GM12892 (cell line): ENCODE measurements at regions not wholly inside any gene's neighbourhood (a gene's known extent, or its start where the extent isn't known, plus 50 kb on each side); places are given as distances from the start of the nearest gene placed in this dataset.

Experiments
- DNase-seq: peaks from one replicate; pipeline ENCODE4 v3.0.0; 2011; ENCODE audit not compliant: insufficient read length
- FAIRE-seq: peaks from 2 replicates; lab custom pipeline; 2011; peaks lifted over from hg19 to GRCh38; lab: Jason Lieb, UNC
- POLR2A ChIP-seq: IDR thresholded peaks from 2 replicates; pipeline ENCODE4 v1.6.1; 2011; ENCODE audit warnings: low read depth, low read length, control low read depth
- POLR2AphosphoS5 ChIP-seq: IDR thresholded peaks from 2 replicates; pipeline ENCODE4 v1.6.1; 2011; ENCODE audit warnings: low read depth, low read length, control low read depth
- TAF1 ChIP-seq: IDR thresholded peaks from 2 replicates; pipeline ENCODE4 v1.6.1; 2011; ENCODE audit warnings: low read depth, mild to moderate bottlenecking, control low read depth, low read length, borderline replicate concordance

DNA sequence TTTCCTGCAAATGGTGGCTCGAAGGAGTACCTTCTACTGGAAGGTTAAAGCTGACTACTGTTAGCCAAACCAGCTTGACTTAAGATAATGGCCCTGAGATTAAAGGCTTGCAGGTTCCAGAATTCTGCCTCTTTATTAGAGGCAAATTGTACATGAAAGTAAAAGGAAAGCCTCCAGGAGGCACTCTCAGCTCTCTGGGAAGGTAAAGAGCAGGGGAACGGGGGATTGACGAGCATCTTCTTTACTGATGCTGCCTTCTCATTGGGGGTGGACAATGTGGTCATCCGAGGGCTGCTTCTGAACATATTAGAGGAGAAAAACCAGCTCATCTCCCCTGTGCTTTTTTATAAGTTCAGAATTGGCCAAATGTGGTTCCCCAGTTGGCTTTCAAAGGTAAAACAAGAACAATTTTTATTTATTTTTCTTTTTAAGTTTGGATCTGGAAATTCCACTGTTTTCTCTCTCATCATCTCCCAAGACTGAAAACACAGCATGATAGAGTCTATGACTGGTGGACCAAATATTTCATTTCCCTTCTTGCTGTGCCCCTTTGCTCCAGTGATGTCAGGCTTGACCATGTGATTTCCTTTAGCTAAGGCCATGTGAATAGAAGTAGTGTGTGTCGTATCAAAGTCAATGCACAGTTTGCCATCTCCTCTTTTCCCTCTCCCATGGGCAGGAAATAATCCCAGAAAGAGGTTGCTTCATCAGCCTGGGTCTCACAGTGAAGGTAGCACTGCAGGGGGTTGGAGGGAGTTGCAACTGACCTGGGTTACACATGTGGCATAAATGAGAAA, 292.7 kb downstream of the PRDM2 start:
- FAIRE-seq (no peak), DNase-seq (no peak)
- TF ChIP-seq POLR2A: no peak
- TF ChIP-seq TAF1: no peak
- TF ChIP-seq POLR2AphosphoS5: no peak

DNA sequence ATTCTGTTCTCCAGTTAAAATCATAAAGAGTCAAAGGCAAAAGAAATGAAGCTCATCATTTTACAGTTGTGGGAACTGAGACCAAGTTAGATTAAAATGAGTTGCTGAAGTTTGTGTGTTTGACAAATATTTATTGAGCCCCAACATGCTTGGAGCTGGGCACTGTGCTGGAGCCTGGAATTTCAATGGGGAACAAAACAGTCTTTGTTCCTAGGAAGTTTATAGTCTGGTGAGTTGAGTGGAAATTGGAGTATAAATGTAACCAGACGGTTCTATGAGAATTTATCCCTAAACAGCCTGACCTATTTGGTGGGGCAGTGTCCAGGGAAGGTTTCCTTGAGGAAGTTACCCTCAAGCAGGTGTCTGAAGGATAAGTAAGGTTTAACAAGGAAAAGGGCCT, 294.4 kb downstream of the PRDM2 start:
- no peak for FAIRE-seq
- no peak for DNase-seq
- no peak for TF ChIP-seq POLR2AphosphoS5
- no peak for TF ChIP-seq POLR2A
- no peak for TF ChIP-seq TAF1

DNA sequence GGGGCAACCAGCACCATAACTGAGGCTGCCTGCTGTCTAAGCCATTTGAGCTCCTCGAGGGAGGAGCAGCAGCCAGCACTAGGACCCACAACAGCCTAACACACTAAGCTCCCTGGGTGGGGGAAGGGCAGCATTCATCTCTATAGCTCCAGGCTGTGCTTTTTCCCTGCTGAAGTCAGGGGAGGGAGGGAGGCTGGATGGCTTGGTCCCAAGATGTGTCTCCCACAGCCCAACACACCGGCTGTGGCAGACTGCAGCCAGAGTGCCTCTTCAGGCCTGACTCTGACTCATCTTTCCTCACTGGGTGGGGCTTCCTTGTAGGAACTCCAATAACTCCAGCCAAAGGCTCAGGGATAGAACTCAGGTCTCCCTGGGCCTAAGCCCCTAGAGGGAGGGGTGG, 296.3 kb downstream of the PRDM2 start:
- FAIRE-seq: no peak
- no peak for DNase-seq
- no peak for TF ChIP-seq POLR2A
- no peak for TF ChIP-seq POLR2AphosphoS5
- no peak for TF ChIP-seq TAF1

GRCh38 chr1:14003552-14003951, 303.6 kb downstream of the PRDM2 start:
- DNase-seq (no peak), FAIRE-seq (no peak)

DNA sequence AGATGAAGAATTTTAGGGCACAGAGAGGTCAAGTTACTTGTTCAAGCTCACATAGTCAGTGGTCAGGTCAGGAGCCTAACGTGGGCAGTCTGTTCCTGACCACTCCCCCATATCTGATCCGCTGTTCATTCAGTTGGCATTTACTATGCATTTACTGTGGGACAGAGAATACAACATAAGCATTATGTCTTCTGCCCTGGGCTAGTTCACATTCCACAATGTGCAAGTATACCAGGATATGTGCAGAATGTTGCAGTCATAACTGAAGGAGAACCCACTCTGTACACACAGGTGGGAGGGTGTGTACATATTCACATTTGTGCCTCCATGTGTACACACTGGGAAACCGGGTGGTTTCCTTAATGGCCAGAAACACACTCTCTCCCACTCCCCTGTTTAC, 309.6 kb downstream of the PRDM2 start:
- FAIRE-seq: no peak
- no peak for TF ChIP-seq TAF1
- TF ChIP-seq POLR2A: no peak
- TF ChIP-seq POLR2AphosphoS5: no peak
- no peak for DNase-seq

More at GRCh38 chr1:14003552-14003951, 303.6 kb downstream of the PRDM2 start:
- TF ChIP-seq TAF1 (no peak), POLR2A (no peak), POLR2AphosphoS5 (no peak)

DNA sequence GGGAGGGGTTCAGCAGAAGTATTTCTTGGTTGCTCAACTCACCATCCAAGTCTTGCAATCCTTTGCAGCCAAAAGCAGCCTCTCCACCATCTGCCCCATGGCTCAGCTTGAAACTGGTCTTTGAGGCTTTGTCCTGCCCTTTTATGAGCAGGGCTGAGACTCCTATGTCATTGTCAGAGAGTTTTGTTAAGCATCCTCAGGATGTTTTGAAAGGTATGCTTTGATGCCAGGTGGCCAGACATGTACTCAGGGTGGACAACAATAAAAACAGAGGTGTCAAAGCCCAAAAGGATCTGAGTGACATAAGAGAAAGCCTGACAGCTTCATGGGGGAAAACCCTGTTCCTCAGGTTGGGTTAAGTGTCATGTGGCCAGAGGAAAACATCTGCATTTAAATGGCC, 310.5 kb downstream of the PRDM2 start:
- TF ChIP-seq TAF1 (no peak), POLR2A (no peak), POLR2AphosphoS5 (no peak)

DNA sequence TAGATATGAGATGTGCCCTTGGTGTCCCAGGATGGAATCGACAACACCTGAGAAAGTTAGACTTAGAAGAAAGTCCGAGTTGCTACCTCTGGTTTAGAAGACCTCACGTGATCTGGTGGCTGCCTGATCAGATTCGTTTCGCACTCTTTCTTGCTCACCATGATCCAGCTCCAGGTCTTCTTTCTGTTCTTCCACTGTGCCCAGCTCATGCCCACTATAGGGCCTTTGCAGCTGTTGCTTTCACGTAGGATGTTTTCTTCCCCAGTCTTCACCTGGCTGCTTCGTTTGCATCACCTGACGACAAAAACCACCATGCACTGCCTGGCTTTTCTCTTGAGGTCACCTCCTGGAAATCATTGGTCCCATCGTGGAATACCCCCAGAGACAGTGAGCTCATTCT, 311.1 kb downstream of the PRDM2 start:
- FAIRE-seq: no peak
- no peak for DNase-seq
- TF ChIP-seq POLR2AphosphoS5 (no peak), POLR2A (no peak), TAF1 (no peak)

More for the DNA sequence above, 310.5 kb downstream of the PRDM2 start:
- FAIRE-seq: no peak
- DNase-seq: no peak

DNA sequence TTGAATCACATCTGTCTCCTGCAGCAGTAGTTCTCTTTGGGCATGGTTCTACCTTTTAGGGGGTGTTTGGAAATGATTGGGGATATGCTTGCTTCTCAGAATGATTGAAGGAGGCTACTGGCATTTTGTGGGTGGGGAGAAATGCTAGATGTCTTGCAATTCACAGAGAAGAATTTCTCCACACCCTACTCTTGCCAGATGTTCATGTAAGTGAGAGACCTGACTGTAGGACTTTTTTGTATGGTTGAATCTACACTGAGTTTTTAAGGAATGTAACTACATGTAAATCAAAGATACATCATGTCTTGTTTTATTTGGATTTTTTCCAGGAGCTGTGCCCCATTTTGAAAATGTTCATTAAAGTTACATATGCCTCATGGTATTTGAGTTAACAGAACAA, 311.9 kb downstream of the PRDM2 start:
- FAIRE-seq (no peak), DNase-seq (no peak)
- TF ChIP-seq TAF1: no peak
- no peak for TF ChIP-seq POLR2A
- no peak for TF ChIP-seq POLR2AphosphoS5

- TF ChIP-seq POLR2A (no peak), POLR2AphosphoS5 (no peak), TAF1 (no peak)
- no peak for FAIRE-seq
- DNase-seq: no peak
These were observed 314.9 kb downstream of the PRDM2 start for GRCh38 chr1:14014929-14015328.

DNA sequence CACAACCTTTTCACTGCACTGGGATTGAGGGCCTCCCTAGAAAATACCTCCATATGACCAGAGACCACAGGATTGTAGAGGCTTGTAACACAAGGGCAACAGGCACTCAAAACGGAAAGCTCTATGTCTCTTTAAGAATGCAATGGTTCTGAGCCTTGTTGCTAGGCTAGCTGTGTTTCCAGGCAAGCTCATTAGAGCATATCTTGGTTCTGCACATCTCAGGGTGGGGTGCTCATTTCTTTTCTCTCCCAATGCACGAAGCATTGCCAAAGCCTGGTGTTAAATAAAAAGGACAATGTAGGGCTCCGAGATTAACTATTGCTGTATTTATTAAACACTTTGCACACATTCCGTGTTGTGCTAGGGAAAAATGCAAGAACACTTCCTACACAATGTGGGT, 315.9 kb downstream of the PRDM2 start:
- no peak for FAIRE-seq
- DNase-seq: no peak
- TF ChIP-seq TAF1 (no peak), POLR2AphosphoS5 (no peak), POLR2A (no peak)

DNA sequence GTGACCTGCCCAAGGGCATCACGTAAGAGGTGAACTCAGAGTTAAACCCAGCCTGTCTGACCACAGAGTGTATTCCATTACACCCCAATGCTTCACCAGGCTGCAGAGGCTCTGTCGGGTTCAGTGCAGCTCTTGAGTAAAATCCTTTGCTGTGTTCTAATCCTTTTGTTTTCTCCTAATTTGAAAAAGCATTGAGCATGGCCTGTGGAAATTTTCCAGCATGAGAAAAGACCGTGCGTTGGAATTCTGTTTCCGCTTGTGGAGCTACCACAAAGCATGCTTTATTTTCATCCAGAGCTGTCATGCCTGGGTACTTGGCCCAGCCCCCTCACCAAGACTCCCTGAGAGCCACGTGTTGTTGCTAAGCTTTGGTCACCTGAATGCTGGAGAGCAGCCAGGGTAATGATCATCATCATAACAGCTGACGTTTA, 317.6 kb downstream of the PRDM2 start:
- DNase-seq (no peak), FAIRE-seq (no peak)
- TF ChIP-seq TAF1 (no peak), POLR2A (no peak), POLR2AphosphoS5 (no peak)

DNA sequence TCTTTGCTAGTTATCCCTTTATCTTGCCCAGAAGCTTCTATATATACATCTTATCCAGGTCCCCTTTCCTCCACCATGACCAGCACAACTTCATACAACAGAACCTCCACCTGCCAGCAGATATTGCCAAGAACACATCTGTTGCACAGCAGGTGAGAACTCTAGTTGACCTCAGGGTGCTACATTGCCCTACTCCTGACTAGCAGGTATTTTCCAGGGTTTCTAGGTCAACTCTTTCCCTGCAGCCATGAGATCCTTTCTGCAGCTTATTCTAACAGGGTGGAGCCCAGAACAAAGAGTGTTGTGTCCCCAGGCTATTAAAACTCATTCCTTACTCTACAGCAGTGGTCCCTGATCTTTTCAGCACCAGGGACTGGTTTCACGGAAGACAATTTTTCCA, 319.5 kb downstream of the PRDM2 start:
- FAIRE-seq: no peak
- TF ChIP-seq POLR2A (no peak), TAF1 (no peak), POLR2AphosphoS5 (no peak)
- DNase-seq: no peak
